D341Med (cell line): ENCODE measurements at regions not wholly inside any gene's neighbourhood (a gene's known extent, or its start where the extent isn't known, plus 50 kb on each side); places are given as distances from the start of the nearest gene placed in this dataset.
"Not testable (repeated sequence)": the region's sequence is repeated elsewhere in the genome, so short reads cannot be mapped to it uniquely, and the experiment has no call there.

Experiments
- DNase-seq: peaks from one replicate; pipeline ENCODE4 v3.0.0; 2012; ENCODE audit warnings: low spot score

- DNase-seq = not testable (repeated sequence)
Measured at GRCh38 chr16:33913601-33914000, 454.2 kb downstream of the TP53TG3F start.

- not testable (repeated sequence) for DNase-seq
Measured at GRCh38 chr16:33920761-33921545, 461.5 kb downstream of the TP53TG3F start.

GRCh38 chr16:33922914-33923313 is 463.5 kb downstream of the TP53TG3F start:
- not testable (repeated sequence) for DNase-seq

- DNase-seq = not testable (repeated sequence)
Measured at GRCh38 chr16:33928026-33928425, 468.6 kb downstream of the TP53TG3F start.

GRCh38 chr16:33932191-33932590 is 472.8 kb downstream of the TP53TG3F start:
- not testable (repeated sequence) for DNase-seq

GRCh38 chr16:33933039-33933438 is 473.6 kb downstream of the TP53TG3F start:
- not testable (repeated sequence) for DNase-seq

GRCh38 chr16:33935766-33936165 is 476.4 kb downstream of the TP53TG3F start:
- not testable (repeated sequence) for DNase-seq

GRCh38 chr16:33938097-33938496 is 478.7 kb downstream of the TP53TG3F start:
- DNase-seq = not testable (repeated sequence)

GRCh38 chr16:33961536-33961935 is 502.1 kb downstream of the TP53TG3F start:
- not testable (repeated sequence) for DNase-seq

GRCh38 chr16:33965534-33965933 is 506.1 kb downstream of the TP53TG3F start:
- DNase-seq = not testable (repeated sequence)

GRCh38 chr16:33966855-33967254 is 507.4 kb downstream of the TP53TG3F start:
- not testable (repeated sequence) for DNase-seq

GRCh38 chr16:33974557-33974956 is 515.1 kb downstream of the TP53TG3F start:
- DNase-seq = not testable (repeated sequence)

- DNase-seq = not testable (repeated sequence)
Measured at GRCh38 chr16:33975744-33976143, 516.3 kb downstream of the TP53TG3F start.

- not testable (repeated sequence) for DNase-seq
Measured at GRCh38 chr16:33976521-33976920, 517.1 kb downstream of the TP53TG3F start.

GRCh38 chr16:33978784-33979183 is 519.4 kb downstream of the TP53TG3F start:
- not testable (repeated sequence) for DNase-seq

- DNase-seq = not testable (repeated sequence)
Measured at GRCh38 chr16:33979613-33980012, 520.2 kb downstream of the TP53TG3F start.

- DNase-seq = not testable (repeated sequence)
Measured at GRCh38 chr16:33980736-33981135, 521.3 kb downstream of the TP53TG3F start.

- DNase-seq = not testable (repeated sequence)
Measured at GRCh38 chr16:33984428-33984827, 525.0 kb downstream of the TP53TG3F start.

GRCh38 chr16:33986521-33986920 is 527.1 kb downstream of the TP53TG3F start:
- not testable (repeated sequence) for DNase-seq

- DNase-seq = not testable (repeated sequence)
Measured at GRCh38 chr16:33987348-33987963, 528.0 kb downstream of the TP53TG3F start.

- not testable (repeated sequence) for DNase-seq
Measured at GRCh38 chr16:33988012-33988411, 528.6 kb downstream of the TP53TG3F start.

- not testable (repeated sequence) for DNase-seq
Measured at GRCh38 chr16:33990488-33990887, 531.1 kb downstream of the TP53TG3F start.

- DNase-seq = not testable (repeated sequence)
Measured at GRCh38 chr16:33992513-33993177, 533.2 kb downstream of the TP53TG3F start.
